Endothelial cell of umbilical vein (primary cell): ENCODE measurements at regions not wholly inside any gene's neighbourhood (a gene's known extent, or its start where the extent isn't known, plus 50 kb on each side); places are given as distances from the start of the nearest gene placed in this dataset.
"Not testable (repeated sequence)": the region's sequence is repeated elsewhere in the genome, so short reads cannot be mapped to it uniquely, and the experiment has no call there.

ENCODE experiments used
- CTCF ChIP-seq, 2 donors: IDR thresholded peaks; 1 replicate in 1 of 2; 2 replicates in 1 of 2; pipeline ENCODE4 v1.5.1; 2011; ENCODE audit warnings: low read length in 2 of 2, mild to moderate bottlenecking in 2 of 2, moderate library complexity in 2 of 2, control low read depth in 1 of 2, inconsistent platforms in 1 of 2, low read depth in 1 of 2; ENCODE audit not compliant: insufficient read depth in 1 of 2; ENCODE audit errors: extremely low read depth in 1 of 2
- EZH2 ChIP-seq: IDR thresholded peaks from 2 replicates; pipeline ENCODE4 v1.6.1; 2012; ENCODE audit warnings: borderline replicate concordance, low read depth, mild to moderate bottlenecking, moderate library complexity, low read length, inconsistent platforms; ENCODE audit not compliant: severe bottlenecking
- MAX ChIP-seq: IDR thresholded peaks from 2 replicates; pipeline ENCODE4 v1.6.1; 2011; ENCODE audit not compliant: insufficient read depth, insufficient read length
- POLR2A ChIP-seq: IDR thresholded peaks from 2 replicates; pipeline ENCODE4 v1.6.1; 2012; ENCODE audit warnings: low read depth, mild to moderate bottlenecking, control low read depth, low read length
- POLR2AphosphoS5 ChIP-seq: IDR thresholded peaks from 2 replicates; pipeline ENCODE4 v1.6.1; 2012; ENCODE audit warnings: low read depth, mild to moderate bottlenecking, control low read depth, low read length, moderate library complexity; ENCODE audit not compliant: insufficient read depth

GRCh38 chr18:1521588-1522248 is 617.0 kb downstream of the ADCYAP1 start:
- not testable (repeated sequence) for TF ChIP-seq CTCF (IDR thresholded peaks at IDR 0.05; ENCODE audit: extremely low read depth in 1 of 2, insufficient read depth in 1 of 2, low read depth in 1 of 2, low read length in 2 of 2); MAX; EZH2; POLR2AphosphoS5; POLR2A
